GM23338 (cell line): ENCODE measurements at regions not wholly inside any gene's neighbourhood (a gene's known extent, or its start where the extent isn't known, plus 50 kb on each side); places are given as distances from the start of the nearest gene placed in this dataset.

ENCODE experiments used
- ATAC-seq: fragments of 200-7000 bp; cut with Tn5 transposase; 3 replicates; pipeline ENCODE4 v1.9.1; 2020
- DNase-seq: peaks from one replicate; pipeline ENCODE4 v3.0.0-alpha.2; 2015; ENCODE audit warnings: low spot score
- H2AFZ ChIP-seq: fragments of 200-600 bp; sonication (generic); 2 replicates; pipeline ENCODE4 v1.8.0; 2016; ENCODE audit warnings: antibody characterized with exemption, mild to moderate bottlenecking, moderate library complexity
- H3F3A ChIP-seq: fragments of 200-600 bp; sonication (generic); replicated peaks from 2 replicates; pipeline ENCODE4 v1.8.0; 2017; ENCODE audit warnings: antibody characterized with exemption, mixed run types, low read depth
- H3K27ac ChIP-seq: fragments of 200-600 bp; sonication (generic); 2 replicates; pipeline ENCODE4 v1.6.1; 2016; ENCODE audit warnings: low read depth
- H3K27me3 ChIP-seq: fragments of 200-600 bp; sonication (generic); 2 replicates; pipeline ENCODE4 v1.8.0; 2016; ENCODE audit warnings: mild to moderate bottlenecking, mixed run types, moderate library complexity; ENCODE audit not compliant: insufficient read depth
- H3K36me3 ChIP-seq: fragments of 200-600 bp; sonication (generic); 2 replicates; pipeline ENCODE4 v1.8.0; 2016; ENCODE audit warnings: mild to moderate bottlenecking; ENCODE audit not compliant: insufficient read depth
- H3K4me1 ChIP-seq: fragments of 200-600 bp; sonication (generic); 2 replicates; pipeline ENCODE4 v1.8.0; 2016; ENCODE audit warnings: mild to moderate bottlenecking, moderate library complexity; ENCODE audit not compliant: insufficient read depth
- H3K4me2 ChIP-seq: fragments of 200-600 bp; sonication (generic); 2 replicates; pipeline ENCODE4 v1.7.1; 2017; ENCODE audit warnings: mixed run types
- H3K4me3 ChIP-seq: fragments of 200-600 bp; sonication (generic); 2 replicates; pipeline ENCODE4 v1.6.1; 2016; ENCODE audit warnings: mixed run types
- H3K79me2 ChIP-seq: fragments of 200-600 bp; sonication (generic); replicated peaks from 2 replicates; pipeline ENCODE4 v1.8.0; 2017; ENCODE audit warnings: mild to moderate bottlenecking; ENCODE audit not compliant: insufficient read depth
- H3K9me2 ChIP-seq: fragments of 200-600 bp; sonication (generic); 2 replicates; pipeline ENCODE4 v1.8.0; 2017; ENCODE audit not compliant: insufficient read depth
- H4K20me1 ChIP-seq: fragments of 200-600 bp; sonication (generic); replicated peaks from 2 replicates; pipeline ENCODE4 v1.8.0; 2017; ENCODE audit warnings: mild to moderate bottlenecking; ENCODE audit not compliant: insufficient read depth
- H3K27ac Mint-ChIP-seq: 2 replicates; pipeline ENCODE4 v1.8.0; 2020; ENCODE audit warnings: inconsistent platforms, mild to moderate bottlenecking, moderate library complexity, mixed read lengths
- H3K27me3 Mint-ChIP-seq: 3 replicates; pipeline ENCODE4 v1.8.0; 2022; ENCODE audit warnings: low read depth, mild to moderate bottlenecking, moderate library complexity, mixed read lengths, inconsistent platforms; ENCODE audit not compliant: insufficient read depth, poor library complexity
- H3K36me3 Mint-ChIP-seq: 3 replicates; pipeline ENCODE4 v1.8.0; 2021; ENCODE audit warnings: low read depth, mild to moderate bottlenecking, inconsistent platforms, moderate library complexity, mixed read lengths
- H3K4me1 Mint-ChIP-seq: 3 replicates; pipeline ENCODE4 v1.8.0; 2020; ENCODE audit warnings: mild to moderate bottlenecking, inconsistent platforms, mixed read lengths
- H3K4me3 Mint-ChIP-seq: 3 replicates; pipeline ENCODE4 v1.8.0; 2021; ENCODE audit warnings: moderate library complexity, mild to moderate bottlenecking, inconsistent platforms, mixed read lengths
- H3K9me3 Mint-ChIP-seq: 3 replicates; pipeline ENCODE4 v1.8.0; 2020; ENCODE audit warnings: moderate library complexity, mild to moderate bottlenecking, inconsistent platforms, mixed read lengths
- ETS1 ChIP-seq: IDR thresholded peaks from 2 replicates; pipeline ENCODE4 v1.6.1; 2016; ENCODE audit warnings: antibody characterized with exemption
- EZH2 ChIP-seq: fragments of 200-600 bp; sonication (generic); IDR thresholded peaks from one replicate; pipeline ENCODE4 v1.8.0; 2017; ENCODE audit warnings: antibody characterized with exemption, mild to moderate bottlenecking, low read depth; ENCODE audit not compliant: unreplicated experiment
- EZH2phosphoT487 ChIP-seq: fragments of 200-600 bp; sonication (generic); IDR thresholded peaks from one replicate; pipeline ENCODE4 v1.8.1; 2018; ENCODE audit warnings: antibody characterized with exemption; ENCODE audit not compliant: unreplicated experiment
- JUNB ChIP-seq: IDR thresholded peaks from one replicate; pipeline ENCODE4 v1.6.1; 2016; ENCODE audit warnings: antibody characterized with exemption; ENCODE audit not compliant: unreplicated experiment
- NANOG ChIP-seq: IDR thresholded peaks from 2 replicates; pipeline ENCODE4 v1.6.1; 2016; ENCODE audit warnings: antibody characterized with exemption, borderline replicate concordance
- POLR2AphosphoS5 ChIP-seq: IDR thresholded peaks from 2 replicates; pipeline ENCODE4 v1.6.1; 2016; ENCODE audit warnings: antibody characterized with exemption, low read depth
- STAT1 ChIP-seq: IDR thresholded peaks from one replicate; pipeline ENCODE4 v1.6.1; 2016; ENCODE audit warnings: antibody characterized with exemption; ENCODE audit not compliant: unreplicated experiment
- ZNF331 ChIP-seq: fragments of 250-450 bp; sonication (Bioruptor Pico); IDR thresholded peaks from 2 replicates; pipeline ENCODE4 v1.5.0; 2020; ENCODE audit warnings: low read depth, mild to moderate bottlenecking, moderate library complexity
- TF ChIP-seq, protein P1 (sequence below): IDR thresholded peaks from one replicate; pipeline ENCODE4 v1.6.1; 2018; ENCODE audit warnings: antibody characterized with exemption; ENCODE audit not compliant: unreplicated experiment

GRCh38 chr13:33683376-33683775 lies 134.6 kb upstream of the RFC3 start (continued):
- TF ChIP-seq, protein P1, sequence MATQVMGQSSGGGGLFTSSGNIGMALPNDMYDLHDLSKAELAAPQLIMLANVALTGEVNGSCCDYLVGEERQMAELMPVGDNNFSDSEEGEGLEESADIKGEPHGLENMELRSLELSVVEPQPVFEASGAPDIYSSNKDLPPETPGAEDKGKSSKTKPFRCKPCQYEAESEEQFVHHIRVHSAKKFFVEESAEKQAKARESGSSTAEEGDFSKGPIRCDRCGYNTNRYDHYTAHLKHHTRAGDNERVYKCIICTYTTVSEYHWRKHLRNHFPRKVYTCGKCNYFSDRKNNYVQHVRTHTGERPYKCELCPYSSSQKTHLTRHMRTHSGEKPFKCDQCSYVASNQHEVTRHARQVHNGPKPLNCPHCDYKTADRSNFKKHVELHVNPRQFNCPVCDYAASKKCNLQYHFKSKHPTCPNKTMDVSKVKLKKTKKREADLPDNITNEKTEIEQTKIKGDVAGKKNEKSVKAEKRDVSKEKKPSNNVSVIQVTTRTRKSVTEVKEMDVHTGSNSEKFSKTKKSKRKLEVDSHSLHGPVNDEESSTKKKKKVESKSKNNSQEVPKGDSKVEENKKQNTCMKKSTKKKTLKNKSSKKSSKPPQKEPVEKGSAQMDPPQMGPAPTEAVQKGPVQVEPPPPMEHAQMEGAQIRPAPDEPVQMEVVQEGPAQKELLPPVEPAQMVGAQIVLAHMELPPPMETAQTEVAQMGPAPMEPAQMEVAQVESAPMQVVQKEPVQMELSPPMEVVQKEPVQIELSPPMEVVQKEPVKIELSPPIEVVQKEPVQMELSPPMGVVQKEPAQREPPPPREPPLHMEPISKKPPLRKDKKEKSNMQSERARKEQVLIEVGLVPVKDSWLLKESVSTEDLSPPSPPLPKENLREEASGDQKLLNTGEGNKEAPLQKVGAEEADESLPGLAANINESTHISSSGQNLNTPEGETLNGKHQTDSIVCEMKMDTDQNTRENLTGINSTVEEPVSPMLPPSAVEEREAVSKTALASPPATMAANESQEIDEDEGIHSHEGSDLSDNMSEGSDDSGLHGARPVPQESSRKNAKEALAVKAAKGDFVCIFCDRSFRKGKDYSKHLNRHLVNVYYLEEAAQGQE: no peak
- TF ChIP-seq NANOG (no peak), ZNF331 (CRISPR knock-in tag) (no peak), JUNB (no peak), EZH2 (no peak), EZH2phosphoT487 (no peak), ETS1 (no peak)

DNA sequence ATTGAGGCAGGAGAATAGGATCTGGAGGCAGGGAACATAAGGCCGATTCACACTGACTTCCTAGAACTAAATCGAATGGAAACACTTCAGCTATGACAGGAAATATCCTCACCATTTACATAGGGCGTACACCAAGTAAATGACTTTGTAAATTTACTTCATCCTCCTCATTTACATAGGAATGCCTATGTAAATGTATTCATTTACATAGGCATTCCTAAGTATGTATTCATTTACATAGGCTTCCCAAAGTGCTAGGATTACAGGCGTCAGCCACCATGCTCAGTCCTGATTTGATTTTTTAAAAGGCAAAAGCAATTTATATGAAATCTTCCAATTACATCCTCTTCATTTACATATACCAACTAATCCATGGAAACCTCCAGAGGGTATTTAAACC lies 133.1 kb upstream of the RFC3 start:
- Mint-ChIP-seq H3K27me3 (peaks cover 6% of the 10 kb centered on the region), H3K36me3 (peaks cover 48% of the 10 kb centered on the region), H3K27ac (no peak overlapping the region), H3K4me3 (no peak overlapping the region), H3K4me1 (no peaks in the 10 kb centered on the region), H3K9me3 (peaks cover 67% of the 10 kb centered on the region)
- Histone ChIP-seq H3K27me3 (no peaks in the 10 kb centered on the region), H2AFZ (no peak overlapping the region), H3K9me2 (0 out of 2 replicates have a peak, but pooled peaks cover 9% of the 10 kb centered on the region), H3K36me3 (peaks cover 21% of the 10 kb centered on the region; the same call in 1 of the 2 replicates), H3K4me3 (no peak overlapping the region), H3K4me1 (no peaks in the 10 kb centered on the region), H3K4me2 (no peak overlapping the region), H3F3A (no peaks in the 10 kb centered on the region), H4K20me1 (no peaks in the 10 kb centered on the region), H3K27ac (no peak overlapping the region), H3K79me2 (no peaks in the 10 kb centered on the region)
- peak; percentile 32 for DNase-seq
- ATAC-seq: no peak
- no peak for TF ChIP-seq STAT1
- no peak for TF ChIP-seq ETS1
- TF ChIP-seq POLR2AphosphoS5: no peak
